Osteocyte (in vitro differentiated cells): ENCODE measurements at regions not wholly inside any gene's neighbourhood (a gene's known extent, or its start where the extent isn't known, plus 50 kb on each side); places are given as distances from the start of the nearest gene placed in this dataset.

Experiments used
- DNase-seq: peaks from one replicate; pipeline ENCODE4 v3.0.0; 2021; ENCODE audit warnings: mixed read lengths; ENCODE audit not compliant: unreplicated experiment; ENCODE audit errors: extremely low spot score
- H3K27ac Mint-ChIP-seq: one replicate; pipeline ENCODE4 v1.8.0; 2021; ENCODE audit warnings: mild to moderate bottlenecking, mixed read lengths; ENCODE audit not compliant: unreplicated experiment
- H3K27me3 Mint-ChIP-seq: one replicate; pipeline ENCODE4 v1.8.0; 2021; ENCODE audit warnings: mixed read lengths; ENCODE audit not compliant: unreplicated experiment
- H3K36me3 Mint-ChIP-seq: one replicate; pipeline ENCODE4 v1.8.0; 2021; ENCODE audit warnings: mixed read lengths; ENCODE audit not compliant: unreplicated experiment
- H3K4me1 Mint-ChIP-seq: one replicate; pipeline ENCODE4 v1.8.0; 2021; ENCODE audit warnings: mixed read lengths; ENCODE audit not compliant: unreplicated experiment
- H3K4me3 Mint-ChIP-seq: one replicate; pipeline ENCODE4 v1.8.0; 2021; ENCODE audit warnings: mild to moderate bottlenecking, moderate library complexity, mixed read lengths; ENCODE audit not compliant: unreplicated experiment
- H3K9me3 Mint-ChIP-seq: one replicate; pipeline ENCODE4 v1.8.0; 2021; ENCODE audit warnings: mixed read lengths; ENCODE audit not compliant: unreplicated experiment
- TF ChIP-seq, protein P1 (sequence below): fragments of 200-600 bp; sonication (generic); IDR thresholded peaks from 2 replicates; pipeline ENCODE4 v1.5.0; 2021; ENCODE audit warnings: antibody characterized with exemption, mild to moderate bottlenecking, moderate library complexity

GRCh38 chr10:21280037-21280436, 245.4 kb downstream of the SKIDA1 start:
- no peak for DNase-seq
- H3K27me3 Mint-ChIP-seq, result no peaks in the 10 kb centered on the region
- H3K9me3 Mint-ChIP-seq, result no peaks in the 10 kb centered on the region
- TF ChIP-seq, protein P1, sequence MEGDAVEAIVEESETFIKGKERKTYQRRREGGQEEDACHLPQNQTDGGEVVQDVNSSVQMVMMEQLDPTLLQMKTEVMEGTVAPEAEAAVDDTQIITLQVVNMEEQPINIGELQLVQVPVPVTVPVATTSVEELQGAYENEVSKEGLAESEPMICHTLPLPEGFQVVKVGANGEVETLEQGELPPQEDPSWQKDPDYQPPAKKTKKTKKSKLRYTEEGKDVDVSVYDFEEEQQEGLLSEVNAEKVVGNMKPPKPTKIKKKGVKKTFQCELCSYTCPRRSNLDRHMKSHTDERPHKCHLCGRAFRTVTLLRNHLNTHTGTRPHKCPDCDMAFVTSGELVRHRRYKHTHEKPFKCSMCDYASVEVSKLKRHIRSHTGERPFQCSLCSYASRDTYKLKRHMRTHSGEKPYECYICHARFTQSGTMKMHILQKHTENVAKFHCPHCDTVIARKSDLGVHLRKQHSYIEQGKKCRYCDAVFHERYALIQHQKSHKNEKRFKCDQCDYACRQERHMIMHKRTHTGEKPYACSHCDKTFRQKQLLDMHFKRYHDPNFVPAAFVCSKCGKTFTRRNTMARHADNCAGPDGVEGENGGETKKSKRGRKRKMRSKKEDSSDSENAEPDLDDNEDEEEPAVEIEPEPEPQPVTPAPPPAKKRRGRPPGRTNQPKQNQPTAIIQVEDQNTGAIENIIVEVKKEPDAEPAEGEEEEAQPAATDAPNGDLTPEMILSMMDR, result no peak
- no peaks in the 10 kb centered on the region for H3K36me3 Mint-ChIP-seq
- peaks cover 10% of the 10 kb centered on the region for H3K4me1 Mint-ChIP-seq
- no peak overlapping the region for H3K4me3 Mint-ChIP-seq
- H3K27ac Mint-ChIP-seq, result no peak overlapping the region

DNA sequence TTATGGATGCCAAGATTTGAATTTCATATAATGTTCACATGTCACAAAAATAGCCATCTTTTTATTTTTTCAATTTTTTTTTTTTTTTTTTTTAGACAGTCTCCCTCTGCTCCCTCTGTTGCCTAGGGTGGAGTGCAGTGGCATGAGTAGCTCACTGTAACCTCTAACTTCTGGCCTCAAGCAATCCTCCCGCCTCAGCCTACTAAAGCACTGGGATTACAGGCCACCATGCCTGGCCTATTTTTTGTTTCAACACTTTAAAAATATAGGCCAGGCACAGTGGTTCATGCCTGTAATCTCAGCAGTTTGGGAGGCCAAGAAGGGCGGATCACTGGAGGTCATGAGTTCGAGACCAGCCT, 246.3 kb downstream of the SKIDA1 start:
- TF ChIP-seq, protein P1, result no peak
- no peaks in the 10 kb centered on the region for H3K36me3 Mint-ChIP-seq
- no peaks in the 10 kb centered on the region for H3K27me3 Mint-ChIP-seq
- H3K27ac Mint-ChIP-seq, result peak overlapping the region; percentile 36
- no peaks in the 10 kb centered on the region for H3K9me3 Mint-ChIP-seq
- H3K4me1 Mint-ChIP-seq, result peaks cover 10% of the 10 kb centered on the region
- DNase-seq, result no peak
- no peak overlapping the region for H3K4me3 Mint-ChIP-seq

DNA sequence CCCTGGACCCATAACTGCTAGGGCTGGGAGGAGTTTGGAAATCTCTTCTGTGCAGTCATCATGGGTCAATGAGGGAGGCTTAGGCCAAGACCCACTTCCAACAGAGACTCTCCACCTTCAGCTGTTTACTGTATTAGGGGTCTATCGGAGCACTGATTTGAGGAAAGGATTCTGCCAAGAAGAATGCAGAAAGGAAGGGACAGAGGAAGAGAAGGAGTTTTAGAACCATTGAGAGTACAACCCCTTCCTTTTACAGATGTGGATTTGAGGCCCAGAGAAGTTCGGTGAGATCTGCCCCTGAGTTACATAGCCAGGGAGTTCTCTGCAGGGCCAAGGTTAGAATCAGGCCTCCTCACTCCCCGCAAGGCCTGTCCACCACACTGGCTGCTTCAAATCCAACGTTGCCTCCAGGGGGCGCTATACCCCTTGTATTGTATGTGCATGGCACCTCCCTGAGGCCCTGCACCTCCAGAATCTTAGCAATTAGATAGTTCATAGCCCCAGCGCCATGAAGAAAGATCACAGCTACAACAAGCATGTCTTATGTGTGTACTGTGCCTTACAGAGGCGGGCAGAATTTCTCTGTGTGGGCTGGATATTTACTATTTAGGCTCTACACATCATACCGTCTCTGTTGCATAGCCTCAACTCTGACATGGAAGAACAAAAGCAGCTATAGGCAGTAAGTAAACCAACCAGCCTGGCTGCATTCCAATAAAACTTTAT, 246.8 kb downstream of the SKIDA1 start:
- TF ChIP-seq, protein P1, result peak; percentile 93
- Mint-ChIP-seq H3K9me3 (no peaks in the 10 kb centered on the region), H3K4me3 (no peak overlapping the region), H3K27me3 (no peaks in the 10 kb centered on the region), H3K4me1 (peaks cover 10% of the 10 kb centered on the region), H3K36me3 (no peaks in the 10 kb centered on the region), H3K27ac (peak overlapping the region; percentile 36)
- DNase-seq, result peak; percentile 95

DNA sequence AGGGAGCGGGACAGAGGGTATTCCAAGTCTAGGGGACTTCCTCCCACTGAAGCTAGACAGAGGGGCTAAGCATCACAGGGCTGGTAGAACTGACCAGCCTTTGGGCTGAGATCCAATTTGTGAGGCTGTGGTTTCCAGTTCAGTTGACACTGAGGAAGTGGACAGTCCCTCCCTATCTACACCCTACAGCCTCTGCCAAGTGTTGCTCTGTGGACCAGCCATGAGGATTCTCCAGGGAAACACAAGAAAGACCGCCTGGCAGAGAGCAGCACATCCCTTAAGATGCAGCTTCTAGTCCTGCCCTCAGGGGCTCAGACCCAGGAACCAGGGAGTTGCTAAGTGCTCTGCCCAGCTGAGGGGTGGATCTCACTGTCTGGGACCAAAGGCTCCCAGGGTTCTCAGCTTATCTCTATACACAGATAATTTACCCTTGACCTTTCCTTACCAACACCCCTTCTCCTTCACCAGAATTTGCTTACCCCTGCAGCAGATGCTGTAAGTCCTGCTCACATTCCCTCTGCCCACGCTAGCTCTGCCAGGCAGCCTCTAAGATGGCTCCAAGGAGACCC, 252.0 kb downstream of the SKIDA1 start:
- TF ChIP-seq, protein P1, result no peak
- H3K4me3 Mint-ChIP-seq, result no peak overlapping the region
- H3K36me3 Mint-ChIP-seq, result peaks cover 2% of the 10 kb centered on the region
- no peaks in the 10 kb centered on the region for H3K9me3 Mint-ChIP-seq
- H3K4me1 Mint-ChIP-seq, result peaks cover 1% of the 10 kb centered on the region
- no peak overlapping the region for H3K27ac Mint-ChIP-seq
- no peaks in the 10 kb centered on the region for H3K27me3 Mint-ChIP-seq
- DNase-seq, result no peak

DNA sequence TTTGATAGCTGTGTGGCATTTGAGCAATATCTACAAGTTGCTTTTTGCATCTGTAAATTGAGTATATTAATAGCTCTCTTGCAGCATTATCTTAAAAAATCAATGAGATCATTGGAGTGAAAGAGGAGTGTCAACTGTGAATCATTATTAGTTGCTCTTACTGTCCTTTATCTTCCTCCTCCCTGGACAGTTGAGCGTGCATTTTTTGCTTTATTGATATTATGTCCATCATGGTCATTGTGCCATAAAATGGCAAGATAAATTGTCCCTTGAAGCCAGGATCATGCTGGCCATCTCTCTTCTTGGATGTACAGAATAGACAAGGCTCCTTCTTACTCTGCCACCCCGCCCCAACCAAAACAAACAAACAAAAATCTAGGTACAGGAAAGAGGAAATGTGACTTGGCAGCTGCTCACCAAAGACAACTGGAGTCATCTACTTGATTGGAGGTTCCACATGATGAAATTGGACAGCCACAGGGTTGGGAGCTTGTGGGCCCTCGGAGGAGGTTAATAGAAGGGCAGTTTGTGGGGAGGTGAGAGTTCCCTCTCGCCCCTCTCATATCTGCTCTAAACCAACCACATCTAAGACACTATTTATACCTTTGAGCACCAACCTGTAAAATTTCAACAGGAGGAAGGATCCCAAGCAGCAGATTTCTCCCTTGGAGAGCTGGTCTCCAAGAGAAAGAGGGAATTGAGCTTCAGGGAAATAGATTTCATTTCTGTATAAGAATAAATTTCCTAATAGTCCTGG, 252.7 kb downstream of the SKIDA1 start:
- Mint-ChIP-seq H3K36me3 (peaks cover 2% of the 10 kb centered on the region), H3K27ac (no peak overlapping the region), H3K9me3 (no peaks in the 10 kb centered on the region), H3K27me3 (no peaks in the 10 kb centered on the region), H3K4me3 (no peak overlapping the region), H3K4me1 (no peaks in the 10 kb centered on the region)
- TF ChIP-seq, protein P1, result no peak
- DNase-seq, result no peak
